HG02610 (cell line): ENCODE measurements at regions not wholly inside any gene's neighbourhood (a gene's known extent, or its start where the extent isn't known, plus 50 kb on each side); places are given as distances from the start of the nearest gene placed in this dataset.

Source experiments
- ATAC-seq: cut with Tn5 transposase; IDR thresholded peaks from one replicate; pipeline ENCODE4 v1.9.1; 2021; ENCODE audit warnings: mild to moderate bottlenecking, moderate library complexity; ENCODE audit not compliant: unreplicated experiment

GRCh38 chr1:38128511-38128910 lies 81.9 kb upstream of the POU3F1 start:
- no peak for ATAC-seq

GRCh38 chr1:38127428-38127827 lies 80.8 kb upstream of the POU3F1 start:
- ATAC-seq, result no peak

DNA sequence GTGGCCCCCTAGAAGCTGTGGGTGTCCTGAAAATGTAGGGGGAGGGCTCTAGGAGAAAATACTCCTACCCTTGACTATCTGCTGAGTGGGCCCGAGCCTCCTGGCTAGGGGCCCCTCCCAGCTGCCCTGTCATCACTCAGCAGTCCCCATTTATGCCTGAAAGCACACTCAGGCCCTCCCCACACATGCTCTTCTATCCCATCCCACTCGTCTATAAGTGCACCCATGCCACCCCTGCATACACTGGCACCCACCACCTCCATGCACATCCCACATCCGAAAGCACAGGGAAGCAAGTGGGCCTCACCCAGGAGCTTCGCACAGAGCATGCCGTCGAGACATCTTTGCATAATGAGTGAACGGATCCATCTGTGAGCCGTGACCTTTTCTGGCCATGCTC lies 80.4 kb upstream of the POU3F1 start:
- ATAC-seq, result no peak

- no peak for ATAC-seq
Observed at GRCh38 chr1:38125837-38126520, 79.4 kb upstream of the POU3F1 start.

- no peak for ATAC-seq
Observed at GRCh38 chr1:38125016-38125415, 78.4 kb upstream of the POU3F1 start.

DNA sequence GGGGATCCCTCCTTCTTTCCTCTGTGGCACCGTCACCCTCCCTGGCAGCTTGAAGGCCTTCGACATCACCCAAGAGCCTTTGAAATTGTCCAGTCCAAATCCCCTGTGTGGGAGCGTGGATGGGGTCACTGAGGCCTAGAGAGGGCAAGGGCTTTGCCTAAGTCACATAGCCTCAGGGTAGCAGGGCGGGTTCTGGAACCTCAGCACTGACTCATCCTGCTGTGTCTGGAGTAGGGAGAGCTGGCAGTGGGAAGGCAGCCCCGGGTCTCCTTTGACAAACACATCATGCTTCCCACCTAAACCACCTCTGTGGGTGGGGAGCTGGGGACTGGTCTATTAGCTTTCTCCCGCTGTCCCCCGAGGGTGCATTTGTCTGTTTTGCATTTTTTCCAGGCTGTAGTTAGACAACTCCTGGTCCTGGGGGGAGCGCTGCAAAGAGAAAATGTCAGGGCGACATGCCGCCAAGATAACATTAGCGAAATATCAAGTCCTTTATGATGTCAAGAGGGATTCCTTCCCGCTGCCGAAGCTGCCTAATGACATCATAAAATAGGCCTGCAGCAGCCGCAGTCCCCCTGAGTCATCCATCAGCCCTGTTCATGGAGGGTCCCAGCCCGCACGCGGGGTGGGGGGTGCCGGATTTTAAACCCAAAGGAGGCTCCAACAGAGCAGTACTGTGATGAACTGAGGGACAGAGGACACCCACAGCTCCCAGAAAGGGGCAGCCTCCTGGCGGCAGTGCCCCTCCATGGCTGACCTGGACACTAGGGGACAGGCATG lies 77.0 kb upstream of the POU3F1 start:
- no peak for ATAC-seq

- no peak for ATAC-seq
Observed at GRCh38 chr1:38121231-38121680, 74.7 kb upstream of the POU3F1 start.

- no peak for ATAC-seq
Observed at GRCh38 chr1:38120552-38121230, 74.1 kb upstream of the POU3F1 start.

- ATAC-seq, result no peak
Observed at GRCh38 chr1:38118976-38119375, 72.4 kb upstream of the POU3F1 start.

DNA sequence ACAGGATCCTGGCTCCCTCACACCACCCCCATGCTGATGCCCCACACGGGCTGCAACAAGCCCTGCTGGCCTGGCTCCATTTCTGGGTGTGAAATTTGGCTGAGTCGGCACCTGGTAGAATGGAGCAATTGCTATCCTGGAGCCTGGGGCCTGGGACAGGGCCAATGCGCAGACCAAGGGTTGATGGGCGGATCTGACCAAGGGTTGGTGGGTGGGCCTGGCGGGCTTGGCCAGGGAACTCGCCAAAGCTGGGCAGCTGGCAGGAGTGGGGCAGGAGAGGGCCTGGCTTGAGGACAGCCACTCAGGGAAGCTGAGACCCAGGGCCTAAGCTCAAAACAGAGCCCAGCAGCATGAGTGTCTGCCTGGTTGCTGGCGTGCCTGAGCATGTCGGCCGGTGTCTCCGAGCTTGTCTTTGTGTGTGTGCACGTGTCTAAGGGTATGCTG lies 70.9 kb upstream of the POU3F1 start:
- no peak for ATAC-seq

- ATAC-seq, result no peak
Observed at GRCh38 chr1:38115682-38116202, 69.1 kb upstream of the POU3F1 start.

GRCh38 chr1:38115226-38115625 lies 68.6 kb upstream of the POU3F1 start:
- ATAC-seq, result no peak

DNA sequence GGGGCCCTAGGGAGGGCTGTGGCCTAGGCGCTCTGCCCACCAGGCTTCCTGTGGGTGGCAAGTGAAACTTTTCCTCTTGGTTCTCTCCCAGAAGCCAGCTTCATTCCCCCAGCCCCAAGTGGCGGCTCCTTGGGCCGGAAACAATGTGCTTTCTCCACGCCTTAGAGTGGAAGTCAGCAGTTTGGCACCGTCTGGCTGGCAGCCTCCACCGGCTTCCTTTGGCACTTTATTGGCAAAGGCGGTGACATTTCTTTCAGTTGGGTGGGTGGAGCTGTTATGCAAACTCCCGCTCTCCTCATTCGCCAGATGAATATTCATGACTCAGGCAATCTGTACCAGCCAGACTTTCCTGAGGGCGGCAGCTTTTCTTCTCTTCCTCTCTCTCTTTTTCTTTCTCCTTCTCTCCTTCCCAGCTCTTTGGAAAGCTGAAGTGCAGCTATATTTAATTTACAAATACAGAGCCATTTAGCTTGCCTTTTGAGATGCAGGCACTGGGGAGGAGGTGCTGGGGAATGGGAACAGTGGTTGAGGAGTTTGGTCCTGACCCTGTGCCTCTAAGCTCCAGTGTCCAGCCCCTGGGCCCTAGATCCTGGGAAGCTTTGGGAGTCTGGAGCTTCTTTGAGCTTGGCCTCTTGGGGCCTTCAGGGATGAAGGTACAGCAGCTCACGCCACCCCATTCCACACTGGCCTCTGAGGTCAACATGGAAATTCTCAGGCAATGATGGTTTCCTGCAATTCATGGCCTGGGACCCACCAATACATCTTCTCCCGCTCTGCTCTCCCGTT lies 67.8 kb upstream of the POU3F1 start:
- ATAC-seq, result no peak

- ATAC-seq, result no peak
Observed at GRCh38 chr1:38113159-38113666, 66.6 kb upstream of the POU3F1 start.

DNA sequence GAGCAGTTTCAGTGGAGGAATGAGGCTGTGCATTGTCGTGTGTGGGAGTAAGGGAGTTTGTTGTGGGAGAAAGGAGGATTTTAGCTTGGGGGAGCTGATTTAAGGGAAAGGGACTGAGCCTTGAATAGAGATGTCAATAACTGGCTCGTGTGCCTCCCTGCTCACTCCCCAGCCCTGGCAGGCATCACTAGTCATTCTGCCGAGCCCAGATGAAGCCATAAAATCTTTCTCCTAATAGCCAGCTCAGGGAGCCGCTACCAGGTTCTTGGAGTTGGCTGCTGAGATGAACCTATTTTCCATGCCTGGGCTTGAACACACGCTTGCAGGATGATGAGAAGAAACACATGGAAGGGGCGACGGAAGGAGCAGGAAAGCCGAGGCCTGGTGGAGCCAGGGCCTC lies 65.0 kb upstream of the POU3F1 start:
- no peak for ATAC-seq

- ATAC-seq, result no peak
Observed at GRCh38 chr1:38105267-38105666, 58.7 kb upstream of the POU3F1 start.

DNA sequence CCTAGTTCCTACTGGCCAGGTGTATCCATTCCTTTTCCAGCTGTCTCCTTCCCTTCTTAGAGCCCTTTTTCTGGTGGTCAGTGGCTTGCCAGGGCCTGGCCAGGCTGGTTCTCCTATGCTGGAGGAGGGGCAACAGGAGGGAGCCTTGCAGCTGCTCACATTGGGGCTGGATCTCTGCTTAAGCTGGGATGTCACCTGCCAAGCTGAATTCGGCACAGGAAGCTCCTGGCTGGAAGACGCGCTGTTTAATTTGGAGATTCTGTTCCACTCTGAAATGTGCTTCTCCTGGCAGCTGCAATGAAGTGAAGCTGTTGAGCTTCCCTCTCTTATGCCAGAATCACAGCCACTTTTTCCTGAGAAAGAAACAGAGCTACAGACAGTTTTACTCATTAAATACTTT lies 56.0 kb upstream of the POU3F1 start:
- no peak for ATAC-seq

- ATAC-seq, result no peak
Observed at GRCh38 chr1:38101037-38101785, 54.6 kb upstream of the POU3F1 start.

DNA sequence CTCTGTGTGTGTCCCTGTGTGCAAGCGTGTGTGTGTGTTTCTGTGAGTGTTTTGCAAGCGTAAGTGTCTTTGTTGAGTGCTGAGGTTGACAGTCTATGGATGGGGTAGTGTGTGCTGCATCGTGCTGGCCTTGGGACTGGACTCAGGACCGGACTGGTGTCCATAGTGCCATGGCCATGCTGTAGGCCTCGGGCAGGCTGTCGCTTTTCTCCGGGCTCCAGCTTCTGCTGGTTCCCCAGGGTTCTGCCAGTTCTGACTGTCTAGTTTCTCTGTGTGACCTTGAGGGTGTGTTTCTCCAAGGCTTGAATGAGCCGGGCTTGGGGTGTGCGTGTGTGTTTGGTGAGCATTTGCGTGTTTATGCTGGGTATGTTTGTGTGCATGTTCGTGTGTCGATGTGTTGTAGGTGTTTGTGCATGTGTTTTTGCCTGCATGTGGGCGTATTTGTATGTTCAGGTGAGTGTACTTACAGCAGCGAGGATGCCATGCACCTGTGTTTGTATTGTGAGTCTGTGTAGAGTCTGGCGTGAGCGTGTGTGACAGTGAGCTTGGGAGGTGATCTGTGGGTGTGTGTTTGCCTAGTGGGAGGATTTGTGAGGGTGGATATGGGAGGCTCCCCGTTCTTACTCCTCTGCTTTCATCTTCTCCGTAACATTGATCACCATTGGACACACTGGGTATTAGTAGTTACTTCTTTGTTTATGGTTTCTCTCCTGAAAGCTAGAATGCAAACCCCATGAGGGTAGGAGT lies 51.7 kb upstream of the POU3F1 start:
- no peak for ATAC-seq
